OCI-LY7 (cell line): ENCODE measurements at regions not wholly inside any gene's neighbourhood (a gene's known extent, or its start where the extent isn't known, plus 50 kb on each side); places are given as distances from the start of the nearest gene placed in this dataset.

Experiments used
- BruUV-seq: library from RNA; stranded (reverse); fragments of 400-500 nt; replicated peaks from 2 replicates; lab custom pipeline; 2021; lab: Mats Ljungman, UMichigan
- CTCF ChIA-PET: fragments of 300-600 bp; sonication (Branson Sonifier 250); formaldehyde crosslinking; loops from one replicate; lab custom pipeline; 2022; ENCODE audit warnings: antibody characterized with exemption; ENCODE audit not compliant: unreplicated experiment; lab: Charles Lee
- POLR2A ChIA-PET: fragments of 300-600 bp; sonication (Branson Sonifier 250); formaldehyde crosslinking; loops from one replicate; lab custom pipeline; 2022; ENCODE audit warnings: antibody characterized with exemption; lab: Charles Lee
- DNase-seq: peaks from one replicate; pipeline ENCODE4 v3.0.0-alpha.2; 2015; ENCODE audit warnings: low spot score
- H2AFZ ChIP-seq: fragments of 200-600 bp; sonication (generic), shearing (Covaris generic); 2 replicates; pipeline ENCODE4 v1.6.1; 2014; ENCODE audit warnings: mild to moderate bottlenecking, antibody characterized with exemption, low read length, moderate library complexity
- H3K27ac ChIP-seq: fragments of 200-600 bp; sonication (generic); 2 replicates; pipeline ENCODE4 v1.5.1; 2014; ENCODE audit warnings: mixed run types, low read depth, mild to moderate bottlenecking, moderate library complexity, low read length, inconsistent platforms; ENCODE audit not compliant: poor library complexity, severe bottlenecking
- H3K36me3 ChIP-seq: fragments of 200-600 bp; sonication (generic); 2 replicates; pipeline ENCODE4 v1.6.1; 2014; ENCODE audit warnings: mild to moderate bottlenecking, antibody characterized with exemption, low read length, moderate library complexity, mixed read lengths; ENCODE audit not compliant: insufficient read depth
- H3K4me1 ChIP-seq: fragments of 200-600 bp; sonication (generic); 2 replicates; pipeline ENCODE4 v1.5.1; 2014; ENCODE audit warnings: mild to moderate bottlenecking, low read length; ENCODE audit not compliant: insufficient read depth, poor library complexity, severe bottlenecking
- H3K4me2 ChIP-seq: fragments of 200-600 bp; sonication (generic); 2 replicates; pipeline ENCODE4 v1.6.1; 2014; ENCODE audit warnings: mild to moderate bottlenecking, low read length
- H3K4me3 ChIP-seq: fragments of 200-600 bp; sonication (generic); 2 replicates; pipeline ENCODE4 v1.5.1; 2014; ENCODE audit warnings: mild to moderate bottlenecking, low read depth, low read length; ENCODE audit not compliant: poor library complexity, severe bottlenecking
- H3K79me2 ChIP-seq: fragments of 200-600 bp; sonication (generic); 2 replicates; pipeline ENCODE4 v1.6.1; 2016; ENCODE audit warnings: low read depth, mild to moderate bottlenecking, low read length, moderate library complexity, mixed read lengths; ENCODE audit not compliant: insufficient read depth
- H3K9me2 ChIP-seq: fragments of 200-600 bp; sonication (generic); 2 replicates; pipeline ENCODE4 v1.6.1; 2016; ENCODE audit warnings: mild to moderate bottlenecking, low read length, mixed read lengths; ENCODE audit not compliant: insufficient read depth
- H3K9me3 ChIP-seq: fragments of 200-600 bp; sonication (generic); 2 replicates; pipeline ENCODE4 v1.6.1; 2014; ENCODE audit warnings: mild to moderate bottlenecking, mixed run types, low read length, mixed read lengths
- H4K20me1 ChIP-seq: fragments of 200-600 bp; sonication (generic); 2 replicates; pipeline ENCODE4 v1.6.1; 2014; ENCODE audit warnings: mild to moderate bottlenecking, antibody characterized with exemption, low read length, moderate library complexity, mixed read lengths; ENCODE audit not compliant: insufficient read depth
- EZH2phosphoT487 ChIP-seq: fragments of 200-600 bp; sonication (generic); IDR thresholded peaks from 2 replicates; pipeline ENCODE4 v1.6.1; 2018; ENCODE audit warnings: low read depth, borderline replicate concordance, mild to moderate bottlenecking, mixed run types, antibody characterized with exemption, low read length, moderate library complexity, mixed read lengths
- intact Hi-C: fragments of 100-400 bp; cut with micrococcal nuclease; formaldehyde crosslinking; loops from one replicate; pipeline ENCODE4 v1.10.0; 2022; ENCODE audit not compliant: unreplicated experiment
- TF ChIP-seq, protein P1 (sequence below): fragments of 200-600 bp; sonication (generic); conservative IDR thresholded peaks from 2 replicates; pipeline ENCODE4 v1.5.1; 2014; ENCODE audit warnings: mild to moderate bottlenecking, antibody characterized with exemption, low read length, moderate library complexity, mixed read lengths

DNA sequence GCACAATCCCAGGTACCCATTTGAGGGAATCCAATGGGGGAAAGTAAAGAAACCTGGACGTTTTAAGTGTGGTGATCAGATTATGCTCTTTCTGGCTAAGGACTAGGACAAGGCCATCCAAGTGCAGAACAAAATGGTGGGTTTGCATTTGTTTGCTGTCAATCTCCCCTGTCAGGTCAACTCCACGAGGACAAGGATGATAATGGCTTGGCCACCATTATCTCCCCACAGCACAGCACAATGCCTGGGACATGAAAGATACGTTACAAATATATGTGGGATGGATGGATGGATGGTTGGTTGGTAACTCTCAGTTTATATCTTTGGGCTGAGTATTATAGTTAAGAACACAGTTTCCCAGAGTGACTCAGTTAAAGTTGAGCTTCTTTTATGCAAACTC is 526.9 kb downstream of the NPIPA7 start:
- H3K4me2 ChIP-seq, result no peak overlapping the region
- no TSS peak for BruUV-seq
- DNase-seq, result no peak
- no peaks in the 10 kb centered on the region for H3K4me1 ChIP-seq
- H3K36me3 ChIP-seq, result no peaks in the 10 kb centered on the region
- H3K79me2 ChIP-seq, result no peaks in the 10 kb centered on the region
- CTCF ChIA-PET, result no interaction called here
- H3K9me2 ChIP-seq, result no peaks in the 10 kb centered on the region
- no peaks in the 10 kb centered on the region for H3K9me3 ChIP-seq
- H4K20me1 ChIP-seq, result no peaks in the 10 kb centered on the region
- TF ChIP-seq EZH2phosphoT487, result no peak
- TF ChIP-seq, protein P1, sequence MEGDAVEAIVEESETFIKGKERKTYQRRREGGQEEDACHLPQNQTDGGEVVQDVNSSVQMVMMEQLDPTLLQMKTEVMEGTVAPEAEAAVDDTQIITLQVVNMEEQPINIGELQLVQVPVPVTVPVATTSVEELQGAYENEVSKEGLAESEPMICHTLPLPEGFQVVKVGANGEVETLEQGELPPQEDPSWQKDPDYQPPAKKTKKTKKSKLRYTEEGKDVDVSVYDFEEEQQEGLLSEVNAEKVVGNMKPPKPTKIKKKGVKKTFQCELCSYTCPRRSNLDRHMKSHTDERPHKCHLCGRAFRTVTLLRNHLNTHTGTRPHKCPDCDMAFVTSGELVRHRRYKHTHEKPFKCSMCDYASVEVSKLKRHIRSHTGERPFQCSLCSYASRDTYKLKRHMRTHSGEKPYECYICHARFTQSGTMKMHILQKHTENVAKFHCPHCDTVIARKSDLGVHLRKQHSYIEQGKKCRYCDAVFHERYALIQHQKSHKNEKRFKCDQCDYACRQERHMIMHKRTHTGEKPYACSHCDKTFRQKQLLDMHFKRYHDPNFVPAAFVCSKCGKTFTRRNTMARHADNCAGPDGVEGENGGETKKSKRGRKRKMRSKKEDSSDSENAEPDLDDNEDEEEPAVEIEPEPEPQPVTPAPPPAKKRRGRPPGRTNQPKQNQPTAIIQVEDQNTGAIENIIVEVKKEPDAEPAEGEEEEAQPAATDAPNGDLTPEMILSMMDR, result no peak
- no peak overlapping the region for H2AFZ ChIP-seq
- H3K27ac ChIP-seq, result no peak overlapping the region
- intact Hi-C loops, result no loop called here
- POLR2A ChIA-PET, result no interaction called here
- no peak overlapping the region for H3K4me3 ChIP-seq

DNA sequence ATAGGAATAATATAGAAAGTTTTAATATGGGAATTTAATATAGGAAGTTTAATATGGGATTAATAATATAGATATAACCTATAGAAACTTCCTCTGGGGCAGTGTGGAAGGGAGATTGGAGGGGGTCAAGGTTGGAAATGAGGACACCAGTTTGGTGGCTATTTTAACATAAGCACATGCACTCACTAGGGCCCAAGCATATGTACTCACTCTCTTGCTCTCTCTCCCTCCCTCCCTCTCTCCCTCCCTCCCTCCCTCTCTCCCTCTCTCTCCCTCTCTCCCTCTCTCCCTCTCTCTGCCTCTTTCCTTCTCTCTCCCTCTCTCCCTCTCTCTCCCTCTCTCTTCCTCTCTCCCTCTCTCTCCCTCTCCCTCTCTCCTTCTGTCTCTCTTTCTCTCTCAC is 528.1 kb downstream of the NPIPA7 start:
- no peak for DNase-seq
- no peak overlapping the region for H3K27ac ChIP-seq
- H4K20me1 ChIP-seq, result no peaks in the 10 kb centered on the region
- no peaks in the 10 kb centered on the region for H3K9me2 ChIP-seq
- no peak overlapping the region for H3K4me2 ChIP-seq
- ChIA-PET CTCF (no interaction called here), POLR2A (no interaction called here)
- no peaks in the 10 kb centered on the region for H3K9me3 ChIP-seq
- H3K79me2 ChIP-seq, result no peaks in the 10 kb centered on the region
- no peak overlapping the region for H2AFZ ChIP-seq
- no peak overlapping the region for H3K4me3 ChIP-seq
- no peaks in the 10 kb centered on the region for H3K4me1 ChIP-seq
- BruUV-seq, result no TSS peak
- TF ChIP-seq, protein P1, result no peak
- no peak for TF ChIP-seq EZH2phosphoT487
- no peaks in the 10 kb centered on the region for H3K36me3 ChIP-seq
- intact Hi-C loops, result no loop called here

DNA sequence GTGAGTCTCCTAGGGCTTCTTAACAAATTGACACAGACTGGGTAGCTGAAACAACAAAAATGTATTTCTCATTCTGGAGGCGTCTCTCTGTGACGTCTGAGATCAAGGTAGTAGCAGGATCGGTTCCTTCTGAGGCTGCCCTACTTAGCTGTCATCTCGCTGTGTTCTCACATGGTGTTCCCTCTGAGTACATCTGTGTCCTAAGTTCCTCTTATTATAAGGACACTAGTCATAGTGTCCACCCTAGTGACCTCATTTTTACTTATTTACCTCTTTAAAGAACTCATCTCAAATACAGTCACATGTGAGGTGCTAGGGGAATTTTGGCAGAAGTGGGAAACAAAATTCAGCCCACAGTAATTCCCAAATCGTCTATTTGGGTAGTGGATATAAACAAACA is 529.1 kb downstream of the NPIPA7 start:
- CTCF ChIA-PET, result no interaction called here
- intact Hi-C loops, result no loop called here
- no TSS peak for BruUV-seq

More for the DNA sequence above, 529.1 kb downstream of the NPIPA7 start:
- Histone ChIP-seq H3K4me2 (no peak overlapping the region), H3K27ac (no peak overlapping the region), H3K9me3 (no peaks in the 10 kb centered on the region), H3K79me2 (no peaks in the 10 kb centered on the region), H2AFZ (no peak overlapping the region), H3K36me3 (no peaks in the 10 kb centered on the region), H3K9me2 (no peaks in the 10 kb centered on the region), H3K4me3 (no peak overlapping the region), H3K4me1 (no peaks in the 10 kb centered on the region), H4K20me1 (no peaks in the 10 kb centered on the region)
- POLR2A ChIA-PET, result no interaction called here
- TF ChIP-seq EZH2phosphoT487, result no peak
- TF ChIP-seq, protein P1, result no peak
- DNase-seq, result no peak
